ENCODE measurements at regions not wholly inside any gene's neighbourhood (a gene's known extent, or its start where the extent isn't known, plus 50 kb on each side); places are given as distances from the start of the nearest gene placed in this dataset.

DNA sequence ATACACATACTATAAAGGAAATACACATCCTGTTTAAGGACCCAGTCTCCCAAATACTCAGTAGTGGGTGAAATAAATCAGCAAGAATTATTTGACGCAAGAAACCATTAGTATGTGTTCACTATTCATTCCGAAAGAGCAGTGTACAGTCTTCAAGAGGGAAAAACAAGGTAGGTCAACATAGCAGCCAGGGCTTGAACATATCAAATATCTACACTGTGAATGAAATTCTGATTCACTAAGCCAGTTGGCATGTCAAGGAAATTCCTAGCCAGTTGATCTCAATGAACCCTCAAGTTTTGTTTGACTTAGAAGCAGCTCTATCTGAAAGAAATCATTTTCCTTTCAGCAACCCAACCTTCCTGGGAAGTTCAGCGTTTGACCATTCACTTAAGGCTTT lies 99.0 kb downstream of the CNTN3 start:
- in situ Hi-C loops (cut with HindIII; ENCODE audit: low sequenced_read_pairs) = no loop called here
- no peak for DNase-seq (ENCODE audit: low spot score)

DNA sequence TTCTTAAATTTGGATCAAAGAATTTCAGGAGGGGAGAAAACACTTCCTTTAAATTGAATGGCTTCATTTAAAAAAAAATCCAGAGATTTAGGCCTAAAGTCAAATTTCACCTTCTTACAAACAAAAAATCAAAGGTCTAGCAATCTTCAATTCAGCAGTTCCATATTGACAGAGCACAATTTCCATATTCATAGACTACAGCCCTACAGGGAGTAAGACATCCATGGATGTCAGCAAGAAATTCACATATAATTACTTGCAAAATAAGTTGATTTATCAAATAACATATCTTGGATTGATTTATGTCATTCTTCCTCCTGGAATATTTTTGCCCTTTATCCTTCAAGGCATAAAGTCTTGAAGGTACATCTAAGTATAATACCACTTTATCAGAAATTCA lies 103.4 kb downstream of the CNTN3 start:
- in situ Hi-C loops (cut with HindIII; ENCODE audit: low sequenced_read_pairs) = no loop called here
- DNase-seq (ENCODE audit: low spot score) = no peak

DNA sequence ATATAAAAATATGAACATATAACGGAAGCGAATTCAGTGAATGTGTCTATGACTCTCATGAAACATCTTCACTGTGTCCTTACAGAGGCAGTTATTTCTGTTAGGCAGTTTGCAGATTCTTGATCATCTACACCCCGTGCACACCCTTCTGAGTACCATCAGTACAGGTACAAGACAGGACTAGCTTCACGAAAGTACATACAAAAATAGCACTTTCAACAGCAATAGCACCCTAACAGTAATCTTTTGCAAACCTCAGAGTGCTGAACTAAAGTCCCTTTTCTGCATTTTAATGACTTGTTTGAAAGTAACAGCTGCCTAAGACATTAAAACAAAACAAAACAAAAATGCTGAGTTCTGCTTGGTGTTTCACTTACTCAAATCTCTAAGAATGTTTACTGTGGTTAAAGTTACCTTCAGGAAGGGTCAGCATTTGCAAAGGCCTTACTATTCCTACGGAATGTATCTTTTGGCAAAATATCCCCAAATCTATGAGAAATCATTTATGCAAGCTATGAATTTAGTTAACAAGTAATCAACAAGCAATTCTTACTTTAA lies 104.1 kb downstream of the CNTN3 start:
- in situ Hi-C loops (cut with HindIII; ENCODE audit: low sequenced_read_pairs) = no loop called here
- DNase-seq (ENCODE audit: low spot score) = no peak

DNA sequence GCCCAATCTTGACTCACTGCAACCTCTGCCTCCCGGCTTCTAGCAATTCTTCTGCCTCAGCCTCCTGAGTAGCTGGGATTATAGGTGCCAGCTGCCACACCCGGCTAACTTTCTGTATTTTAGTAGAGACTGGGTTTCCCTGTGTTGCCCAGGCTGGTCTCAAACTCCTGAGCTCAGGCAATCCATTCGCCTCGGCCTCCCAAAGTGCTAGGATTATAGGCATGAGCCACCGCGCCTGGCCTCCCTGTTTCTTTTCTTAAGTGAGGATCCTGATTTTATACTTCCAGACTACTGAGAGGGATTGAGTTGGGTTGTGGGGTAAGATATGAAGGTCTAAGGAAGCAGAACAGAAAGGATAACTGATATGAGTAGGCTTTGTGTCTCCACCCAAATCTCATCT lies 106.8 kb downstream of the CNTN3 start:
- no peak for DNase-seq (ENCODE audit: low spot score)
- in situ Hi-C loops (cut with HindIII; ENCODE audit: low sequenced_read_pairs) = no loop called here

GRCh38 chr3:74506246-74506645 lies 108.2 kb downstream of the CNTN3 start:
- in situ Hi-C loops (cut with HindIII; ENCODE audit: low sequenced_read_pairs) = no loop called here
- no peak for DNase-seq (ENCODE audit: low spot score)

DNA sequence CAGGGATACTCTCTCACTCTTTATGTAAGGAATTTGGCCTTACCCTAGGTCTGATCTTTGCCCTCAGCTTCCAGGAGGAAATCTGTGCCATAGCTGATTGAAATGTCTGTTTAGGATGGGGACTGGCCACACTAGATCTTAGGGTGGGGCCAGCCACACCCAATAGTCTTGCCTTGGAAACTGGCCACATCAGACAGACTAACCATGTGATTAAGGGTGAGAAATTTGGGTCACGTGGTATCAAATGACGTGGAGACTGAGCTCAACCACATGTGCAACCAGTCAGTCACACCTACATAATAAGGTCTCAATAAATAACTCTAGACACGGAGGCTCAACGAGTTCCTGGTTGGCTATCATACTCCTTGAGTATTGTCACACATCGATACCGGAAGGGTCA lies 113.5 kb downstream of the CNTN3 start:
- in situ Hi-C loops (cut with HindIII; ENCODE audit: low sequenced_read_pairs) = no loop called here
- no peak for DNase-seq (ENCODE audit: low spot score)

DNA sequence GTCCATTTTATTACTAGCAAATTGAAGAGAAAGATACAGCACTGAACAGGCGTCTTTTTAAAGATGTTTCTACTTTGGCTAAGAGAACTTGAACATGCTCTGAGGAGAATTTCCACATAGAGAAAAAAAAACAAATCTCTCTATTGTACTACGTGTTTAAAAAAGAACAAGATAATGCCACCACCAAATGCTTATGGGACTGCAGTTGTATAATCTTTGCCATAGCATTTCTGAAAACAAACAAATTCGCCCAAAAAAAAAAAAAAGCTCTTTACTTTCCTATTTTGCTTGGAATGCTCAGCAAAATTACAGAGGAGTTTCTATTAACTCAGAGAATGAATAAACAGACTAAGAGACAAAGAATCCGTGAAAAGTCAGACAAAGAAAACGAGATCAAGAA lies 114.2 kb downstream of the CNTN3 start:
- DNase-seq (ENCODE audit: low spot score) = no peak
- in situ Hi-C loops (cut with HindIII; ENCODE audit: low sequenced_read_pairs) = no loop called here

- in situ Hi-C loops (cut with HindIII; ENCODE audit: low sequenced_read_pairs) = no loop called here
These were observed 122.6 kb downstream of the CNTN3 start for GRCh38 chr3:74491874-74492273.

DNA sequence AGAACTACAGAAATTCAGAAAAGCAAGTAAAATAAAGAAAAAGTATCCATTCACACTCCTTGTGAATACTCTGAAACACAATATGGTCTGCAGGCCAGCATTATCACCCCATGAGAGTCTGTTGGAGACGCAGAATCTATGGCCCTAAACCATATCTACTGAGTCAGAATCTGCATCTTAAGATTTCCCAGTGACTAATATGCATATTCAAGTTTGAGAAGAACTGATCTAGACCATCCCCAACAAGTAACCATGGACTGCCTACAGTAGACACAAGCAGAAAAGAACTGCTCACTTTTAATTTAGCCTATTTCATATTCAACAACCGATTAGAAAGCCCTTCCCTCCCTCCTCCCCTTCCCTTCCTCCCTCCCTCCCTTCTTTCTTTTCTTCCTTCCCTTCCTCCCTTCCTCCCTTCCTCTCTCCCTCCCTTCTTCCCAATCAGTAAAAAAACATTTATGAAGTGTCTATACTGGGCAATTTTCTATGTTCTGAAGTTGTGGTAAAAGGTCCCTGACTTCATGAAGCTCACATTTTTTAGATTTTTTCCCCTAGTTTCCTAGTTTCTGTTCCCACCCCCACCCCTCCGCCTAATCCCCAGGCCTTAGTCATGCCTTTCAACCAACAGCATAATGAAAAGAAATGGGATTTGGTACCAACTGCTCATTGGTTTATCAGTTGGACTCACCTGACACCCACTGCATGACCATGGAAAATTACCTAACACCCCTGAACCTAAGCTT lies 125.2 kb downstream of the CNTN3 start:
- in situ Hi-C loops (cut with HindIII; ENCODE audit: low sequenced_read_pairs) = no loop called here
- DNase-seq (ENCODE audit: low spot score) = no peak

More at GRCh38 chr3:74491874-74492273, 122.6 kb downstream of the CNTN3 start:
- no peak for DNase-seq (ENCODE audit: low spot score)

GRCh38 chr3:74479915-74480314 lies 134.5 kb downstream of the CNTN3 start:
- in situ Hi-C loops (cut with HindIII; ENCODE audit: low sequenced_read_pairs) = no loop called here
- no peak for DNase-seq (ENCODE audit: low spot score)

DNA sequence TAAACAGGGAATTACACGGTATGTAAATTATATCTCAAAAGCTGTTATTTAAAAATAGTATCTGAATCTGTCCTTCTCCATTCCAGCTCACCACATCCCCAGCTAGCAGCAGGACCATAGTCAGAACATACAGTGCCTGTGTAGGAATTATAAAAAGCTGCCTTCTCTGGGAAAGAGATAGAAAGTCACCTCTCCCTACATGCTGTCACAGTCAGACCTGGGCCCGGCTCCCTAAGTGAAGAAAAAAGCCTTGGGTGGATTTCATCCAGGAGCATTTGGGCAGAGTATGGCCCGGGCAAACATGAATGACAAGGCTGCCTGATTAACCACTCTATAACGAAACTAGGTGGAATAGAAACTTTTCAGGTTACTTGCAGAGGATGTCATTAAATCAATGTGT lies 144.1 kb downstream of the CNTN3 start:
- DNase-seq (ENCODE audit: low spot score) = no peak
- in situ Hi-C loops (cut with HindIII; ENCODE audit: low sequenced_read_pairs) = no loop called here

- DNase-seq (ENCODE audit: low spot score) = no peak
- in situ Hi-C loops (cut with HindIII; ENCODE audit: low sequenced_read_pairs) = no loop called here
These were observed 144.7 kb downstream of the CNTN3 start for GRCh38 chr3:74469713-74470112.

- no peak for DNase-seq (ENCODE audit: low spot score)
- in situ Hi-C loops (cut with HindIII; ENCODE audit: low sequenced_read_pairs) = no loop called here
These were observed 145.3 kb downstream of the CNTN3 start for GRCh38 chr3:74469151-74469550.

DNA sequence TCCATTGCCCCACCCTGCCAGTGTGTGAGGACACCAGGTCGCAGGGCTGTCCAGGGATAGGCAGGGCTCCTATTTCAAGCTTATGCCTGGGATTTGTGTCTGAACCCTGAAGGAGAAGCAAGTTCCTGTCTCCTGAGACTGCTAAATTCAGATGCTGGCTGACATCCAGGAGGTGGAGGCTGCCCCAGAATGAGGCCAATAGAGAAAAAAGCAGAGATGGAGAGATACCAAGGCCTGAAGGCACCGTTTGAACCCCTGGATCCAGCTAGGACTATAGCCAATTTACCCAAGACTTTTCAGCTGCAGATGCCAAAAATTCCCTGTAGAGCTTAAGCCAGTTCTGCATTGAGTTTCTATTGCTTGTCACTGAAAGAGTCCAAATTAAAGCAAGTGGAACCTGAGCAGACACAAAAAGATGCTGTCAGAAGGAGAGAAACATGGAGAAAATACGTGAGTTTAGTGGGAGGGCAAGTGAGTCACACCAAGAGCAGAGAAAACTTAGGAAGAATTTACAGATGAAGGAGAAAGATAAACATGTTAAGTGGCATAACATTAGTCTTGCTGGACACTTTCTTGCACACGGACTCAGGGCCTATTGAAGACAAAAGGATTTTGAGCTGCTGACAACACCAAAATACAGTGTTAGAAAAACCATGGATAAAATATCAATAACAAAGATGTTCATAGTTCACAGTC lies 148.6 kb downstream of the CNTN3 start:
- in situ Hi-C loops (cut with HindIII; ENCODE audit: low sequenced_read_pairs) = no loop called here
- DNase-seq (ENCODE audit: low spot score) = peak; percentile 7

DNA sequence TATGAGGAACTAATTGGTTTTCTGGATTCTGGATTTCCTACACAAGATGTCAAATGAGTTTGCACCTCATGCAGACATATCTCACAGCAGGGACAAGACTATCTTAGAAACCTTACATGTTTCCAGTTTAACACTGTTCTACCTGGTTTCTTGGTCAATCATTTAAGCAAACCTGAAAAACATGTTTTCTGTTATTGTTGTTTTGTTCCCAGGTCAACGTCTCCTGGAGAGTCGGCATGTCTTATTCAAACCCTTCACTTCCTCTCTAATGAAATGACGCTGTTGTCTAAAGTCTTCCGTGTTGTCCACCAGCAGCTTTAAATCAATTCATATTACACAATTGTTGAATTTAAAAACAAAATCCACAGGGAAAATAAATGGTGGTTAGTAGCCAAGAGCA lies 150.9 kb downstream of the CNTN3 start:
- in situ Hi-C loops (cut with HindIII; ENCODE audit: low sequenced_read_pairs) = no loop called here
- no peak for DNase-seq (ENCODE audit: low spot score)

- in situ Hi-C loops (cut with HindIII; ENCODE audit: low sequenced_read_pairs) = no loop called here
These were observed 158.3 kb downstream of the CNTN3 start for GRCh38 chr3:74456166-74456565.

GRCh38 chr3:74447221-74447620 lies 167.2 kb downstream of the CNTN3 start:
- in situ Hi-C loops (cut with HindIII; ENCODE audit: low sequenced_read_pairs) = no loop called here

More at GRCh38 chr3:74456166-74456565, 158.3 kb downstream of the CNTN3 start:
- no peak for DNase-seq (ENCODE audit: low spot score)

DNA sequence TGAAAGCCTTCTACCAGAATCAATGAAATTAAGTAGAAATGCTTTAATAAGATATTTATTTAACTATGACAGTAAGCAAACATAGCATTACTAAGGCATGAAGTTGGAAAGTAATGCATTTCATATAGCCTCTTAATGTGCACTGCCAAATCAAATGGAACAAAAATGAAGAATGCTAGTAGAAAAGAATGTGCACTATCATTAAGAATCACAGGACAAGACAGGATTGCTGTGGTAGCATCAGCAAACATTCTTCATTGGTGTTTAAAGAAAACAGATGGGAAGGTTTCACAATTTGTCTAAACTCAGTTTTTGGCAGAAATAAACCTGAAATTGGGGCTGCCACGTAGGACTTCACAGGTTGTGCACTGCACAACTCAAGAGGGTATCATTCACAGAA lies 168.9 kb downstream of the CNTN3 start:
- no peak for DNase-seq (ENCODE audit: low spot score)
- in situ Hi-C loops (cut with HindIII; ENCODE audit: low sequenced_read_pairs) = no loop called here

More at GRCh38 chr3:74447221-74447620, 167.2 kb downstream of the CNTN3 start:
- DNase-seq (ENCODE audit: low spot score) = no peak

- no peak for DNase-seq (ENCODE audit: low spot score)
- in situ Hi-C loops (cut with HindIII; ENCODE audit: low sequenced_read_pairs) = no loop called here
These were observed 171.4 kb downstream of the CNTN3 start for GRCh38 chr3:74443102-74443501.

DNA sequence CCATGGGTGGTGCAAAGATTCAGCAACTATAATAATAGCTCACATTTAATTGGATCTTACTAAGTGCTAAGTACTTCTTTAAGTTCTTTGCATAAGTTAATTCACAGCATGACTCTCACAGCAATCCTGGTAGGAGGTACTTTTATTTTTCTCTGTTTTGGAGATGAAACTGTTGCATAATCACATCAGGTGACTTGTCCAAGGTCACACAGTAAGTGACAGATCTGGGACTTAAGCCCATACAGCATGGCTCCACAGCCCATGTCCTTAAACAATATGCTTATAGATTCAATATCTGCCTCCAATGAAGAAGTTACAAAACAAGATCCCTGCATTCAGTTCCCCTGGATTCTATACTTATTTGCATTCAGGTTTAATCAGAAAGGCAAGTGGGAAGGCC lies 171.8 kb downstream of the CNTN3 start:
- in situ Hi-C loops (cut with HindIII; ENCODE audit: low sequenced_read_pairs) = no loop called here
- no peak for DNase-seq (ENCODE audit: low spot score)

GRCh38 chr3:74442068-74442467 lies 172.4 kb downstream of the CNTN3 start:
- DNase-seq (ENCODE audit: low spot score) = no peak
- in situ Hi-C loops (cut with HindIII; ENCODE audit: low sequenced_read_pairs) = no loop called here

Data from G401 (cell line).